ENCODE measurements at regions not wholly inside any gene's neighbourhood (a gene's known extent, or its start where the extent isn't known, plus 50 kb on each side); places are given as distances from the start of the nearest gene placed in this dataset.

DNA sequence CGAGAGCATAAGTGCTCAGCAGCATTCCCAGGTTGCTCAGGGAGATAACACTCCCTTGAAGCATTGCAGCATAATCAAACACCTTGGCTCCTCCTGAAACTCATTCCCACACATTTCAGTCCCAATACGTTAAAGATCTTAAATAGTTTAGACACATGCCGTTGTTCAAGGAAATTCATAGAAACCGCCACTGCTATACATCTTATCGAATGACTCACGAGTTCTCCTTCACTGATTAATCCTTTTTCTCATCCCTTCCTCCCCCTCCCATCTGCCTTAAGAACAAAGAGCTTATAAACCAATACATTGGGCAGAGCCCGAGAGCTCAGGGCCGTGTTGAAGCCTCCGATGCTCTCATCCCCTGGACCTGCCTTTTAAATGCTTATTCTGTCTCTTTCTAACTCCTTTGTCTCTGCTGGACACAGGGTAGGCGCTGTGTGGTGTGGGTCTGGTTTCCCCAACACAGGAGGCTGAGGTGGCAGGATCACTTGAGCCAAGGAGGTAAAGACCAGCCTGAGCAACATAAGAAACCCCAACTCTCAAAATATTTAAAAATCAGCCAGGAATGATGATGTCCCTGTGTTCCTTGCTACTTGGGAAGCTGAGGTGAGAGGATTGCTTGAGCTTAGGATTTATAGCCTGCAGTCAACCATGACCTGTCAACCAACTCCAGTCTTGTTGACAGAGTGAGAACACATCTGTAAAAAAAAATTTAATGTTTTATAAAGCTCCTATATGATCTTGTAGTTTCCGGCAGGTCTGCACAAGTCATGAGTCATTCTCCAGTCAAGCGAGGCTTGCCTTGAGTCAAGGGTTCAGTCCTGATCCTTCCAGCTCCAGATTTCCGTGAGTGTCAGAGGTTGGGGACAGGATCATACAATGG lies 394.0 kb upstream of the HSFY2 start:
- DNase-seq (ENCODE audit: low read depth in 2 of 2, low spot score in 1 of 2), result no peak

- DNase-seq (ENCODE audit: low read depth in 2 of 2, low spot score in 1 of 2), result no peak
These were observed 375.2 kb upstream of the HSFY2 start for GRCh38 chrY:19148783-19149182.

DNA sequence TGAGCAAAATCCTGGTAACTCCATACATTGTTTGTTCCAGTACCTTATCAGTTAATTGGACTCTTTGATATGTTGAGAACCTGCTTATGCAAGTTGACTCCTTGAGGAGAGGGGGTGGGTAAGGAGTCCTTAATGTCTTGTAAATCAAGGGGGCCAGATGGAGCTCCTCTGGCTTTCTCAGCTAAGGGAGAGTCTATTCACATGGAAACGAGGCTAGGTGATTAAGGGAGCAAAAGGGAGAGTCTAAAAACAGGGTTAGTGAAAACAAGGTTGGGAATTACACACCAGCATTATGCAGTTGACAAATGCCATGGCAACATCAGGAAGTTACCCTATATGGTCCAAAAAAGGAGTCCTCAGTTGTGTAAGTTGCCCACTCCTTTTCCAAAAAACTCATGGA lies 372.8 kb upstream of the HSFY2 start:
- DNase-seq (ENCODE audit: low read depth in 2 of 2, low spot score in 1 of 2), result no peak

GRCh38 chrY:19142093-19142492 lies 368.6 kb upstream of the HSFY2 start:
- no peak for DNase-seq (ENCODE audit: low read depth in 2 of 2, low spot score in 1 of 2)

DNA sequence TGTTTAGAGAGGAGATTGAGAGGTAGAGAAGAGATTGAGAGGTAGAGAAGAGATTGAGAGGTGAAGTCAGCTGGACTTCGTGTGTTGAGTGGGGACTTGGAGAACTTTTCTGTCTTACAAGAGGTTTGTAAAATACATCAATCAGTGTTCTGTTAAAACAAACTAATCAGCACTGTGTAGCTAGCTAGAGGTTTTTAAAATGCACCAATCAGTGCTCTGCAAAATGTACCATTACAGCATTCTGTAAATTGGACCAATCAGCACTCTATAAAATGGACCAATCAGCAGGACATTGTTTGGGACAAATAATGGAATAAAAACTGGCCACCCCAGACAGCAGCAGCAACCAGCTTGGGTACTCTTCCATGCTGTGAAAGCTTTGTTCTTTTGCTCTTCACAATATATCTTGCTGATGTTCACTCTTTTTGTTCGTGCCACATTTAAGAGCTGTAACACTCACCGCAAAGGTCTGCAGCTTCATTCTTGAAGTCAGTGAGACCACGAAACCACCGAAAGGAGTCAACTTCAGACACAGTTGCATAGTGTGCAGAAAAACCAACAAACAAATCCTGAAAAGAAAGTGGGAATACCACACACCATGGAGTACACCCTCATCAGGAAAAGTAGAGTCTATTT lies 366.9 kb upstream of the HSFY2 start:
- no peak for DNase-seq (ENCODE audit: low read depth in 2 of 2, low spot score in 1 of 2)

DNA sequence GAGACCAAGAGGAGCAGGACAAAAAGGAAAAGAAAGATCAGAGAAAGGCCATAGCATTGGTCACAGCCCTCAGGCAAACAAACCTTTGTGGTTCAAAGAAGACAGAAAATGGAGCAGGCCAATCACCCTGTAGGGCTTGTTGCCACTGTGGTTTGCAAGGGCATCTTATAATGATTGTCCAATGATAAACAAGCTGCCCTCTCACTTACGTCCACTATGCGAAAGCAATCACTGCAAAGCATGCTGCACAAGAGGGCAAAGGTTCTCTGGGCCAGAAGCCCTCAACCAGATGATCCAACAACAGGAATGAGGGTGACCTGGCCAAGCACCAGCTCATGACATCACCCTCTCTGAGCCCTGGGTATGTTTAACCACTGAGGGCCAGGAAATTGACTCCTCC lies 360.9 kb upstream of the HSFY2 start:
- no peak for DNase-seq (ENCODE audit: low read depth in 2 of 2, low spot score in 1 of 2)

- DNase-seq (ENCODE audit: low read depth in 2 of 2, low spot score in 1 of 2), result no peak
These were observed 357.2 kb upstream of the HSFY2 start for GRCh38 chrY:19130569-19131358.

- no peak for DNase-seq (ENCODE audit: low read depth in 2 of 2, low spot score in 1 of 2)
These were observed 353.4 kb upstream of the HSFY2 start for GRCh38 chrY:19126889-19127288.

DNA sequence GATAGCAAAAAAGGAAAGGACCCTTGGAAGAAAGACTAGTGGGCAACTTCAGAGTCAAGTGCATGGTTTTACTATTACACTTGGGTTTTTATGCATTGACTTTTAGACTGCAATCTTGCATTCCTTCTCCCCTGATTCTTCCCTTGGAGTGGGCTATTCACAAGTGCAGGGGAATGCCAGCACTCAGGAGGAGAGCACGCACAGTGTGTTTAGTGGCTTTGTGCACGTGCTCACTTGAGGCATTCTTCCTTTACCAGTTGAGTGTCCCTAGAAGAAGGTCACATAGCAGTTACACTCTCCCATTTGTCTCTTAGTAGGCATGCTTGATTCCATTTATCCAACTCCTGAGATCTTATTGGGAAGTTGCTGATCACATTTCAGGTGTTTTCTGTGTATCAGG lies 351.1 kb upstream of the HSFY2 start:
- no peak for DNase-seq (ENCODE audit: low read depth in 2 of 2, low spot score in 1 of 2)

DNA sequence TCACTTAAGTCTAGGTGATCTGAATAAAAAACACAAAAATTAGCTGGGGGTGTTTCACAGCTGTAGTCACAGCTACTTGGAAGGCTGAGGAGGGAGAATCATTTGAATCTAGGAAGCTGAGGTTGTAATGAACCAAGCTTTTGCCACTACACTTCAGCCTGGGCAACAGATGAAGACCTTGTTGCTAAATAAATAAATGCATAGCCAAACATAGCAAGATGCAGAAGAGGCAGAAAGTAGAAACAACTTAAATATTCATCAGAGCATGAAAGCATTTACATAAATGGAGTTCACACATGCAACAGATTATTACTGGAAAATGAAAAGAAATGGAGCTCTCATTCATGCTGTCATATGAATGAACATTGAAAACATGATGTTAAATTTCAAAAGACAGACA lies 348.9 kb upstream of the HSFY2 start:
- no peak for DNase-seq (ENCODE audit: low read depth in 2 of 2, low spot score in 1 of 2)

DNA sequence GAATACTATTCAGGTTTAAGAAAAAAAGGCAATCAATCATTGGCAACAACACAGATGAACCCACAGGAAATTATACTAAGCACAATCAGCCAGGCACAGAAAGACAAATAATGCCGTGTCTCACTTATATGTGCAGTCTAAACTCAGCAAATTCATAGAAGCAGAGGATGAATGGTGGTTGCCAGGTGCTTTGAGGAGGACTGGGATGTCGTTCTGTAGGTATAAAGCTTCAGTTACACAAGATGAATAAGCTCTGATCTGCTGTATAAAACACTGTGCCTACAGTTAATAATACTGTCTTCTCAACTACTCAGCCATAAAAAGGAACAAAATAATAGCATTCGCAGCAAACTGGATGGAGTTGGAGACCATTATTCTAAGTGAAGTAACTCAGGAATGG lies 324.8 kb upstream of the HSFY2 start:
- DNase-seq (ENCODE audit: low read depth in 2 of 2, low spot score in 1 of 2), result no peak

DNA sequence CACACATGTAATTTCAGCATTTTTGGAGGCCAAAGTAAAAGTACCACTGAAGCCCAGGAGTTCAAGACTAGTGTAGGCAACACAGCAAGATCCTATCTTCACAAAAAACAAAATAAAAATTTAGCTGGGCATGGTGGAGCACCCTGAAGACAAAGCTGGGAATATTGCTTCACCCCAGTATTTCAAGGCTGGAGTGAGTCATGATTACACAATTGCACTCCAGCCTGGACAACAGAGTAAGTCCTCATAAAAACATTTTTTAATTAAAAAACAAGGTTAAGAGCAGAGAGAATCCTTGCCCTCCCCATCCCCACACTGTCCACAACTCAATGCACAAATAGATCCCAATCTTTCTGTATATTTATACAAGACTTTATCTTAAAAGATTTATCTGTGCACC lies 321.9 kb upstream of the HSFY2 start:
- DNase-seq (ENCODE audit: low read depth in 2 of 2, low spot score in 1 of 2), result no peak

GRCh38 chrY:19083006-19083405 lies 309.5 kb upstream of the HSFY2 start:
- no peak for DNase-seq (ENCODE audit: low read depth in 2 of 2, low spot score in 1 of 2)

GRCh38 chrY:19077698-19078113 lies 304.2 kb upstream of the HSFY2 start:
- DNase-seq (ENCODE audit: low read depth in 2 of 2, low spot score in 1 of 2), result no peak

DNA sequence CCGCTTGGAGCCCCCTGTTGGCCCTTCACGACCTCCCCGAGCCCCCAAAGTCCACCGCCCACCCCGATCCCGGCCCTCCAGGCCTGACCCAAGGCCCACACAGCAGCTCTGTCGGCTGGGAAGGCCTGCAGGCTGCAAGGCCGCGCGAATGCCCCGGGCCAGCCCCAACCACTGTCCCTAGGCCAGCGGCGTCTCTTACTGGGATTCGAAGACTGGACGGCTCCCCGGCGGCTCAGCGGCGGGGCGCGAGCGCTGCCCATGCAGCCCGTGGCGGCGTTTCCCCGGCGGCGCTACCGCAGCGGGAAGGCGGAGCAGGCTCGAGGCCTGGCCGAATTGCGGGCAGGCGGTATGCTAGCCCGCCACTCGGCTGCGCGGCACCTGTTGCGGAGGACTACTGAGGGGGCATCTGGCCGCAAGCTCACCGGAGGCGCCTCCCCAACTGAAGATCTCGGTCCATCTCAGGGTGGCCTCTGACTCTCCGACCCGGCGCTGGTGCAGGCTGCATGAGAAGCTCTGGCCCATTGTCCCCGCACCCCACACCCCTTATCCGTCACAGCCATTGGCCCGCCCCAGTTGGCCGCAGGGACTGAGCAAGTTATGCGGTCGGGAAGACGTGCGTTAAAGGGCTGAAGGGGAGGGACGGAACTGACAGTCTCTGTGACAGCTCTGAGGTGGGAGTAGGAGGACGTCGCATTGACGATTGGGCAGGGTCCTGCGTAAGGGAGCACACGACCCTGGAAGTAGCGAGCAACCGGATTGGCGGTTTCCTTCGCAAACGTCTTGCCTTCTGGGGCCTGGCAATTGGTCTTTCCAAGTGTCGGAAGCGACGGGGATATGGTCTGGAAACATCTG lies 303.5 kb upstream of the HSFY2 start:
- DNase-seq (ENCODE audit: low read depth in 2 of 2, low spot score in 1 of 2), result no peak

DNA sequence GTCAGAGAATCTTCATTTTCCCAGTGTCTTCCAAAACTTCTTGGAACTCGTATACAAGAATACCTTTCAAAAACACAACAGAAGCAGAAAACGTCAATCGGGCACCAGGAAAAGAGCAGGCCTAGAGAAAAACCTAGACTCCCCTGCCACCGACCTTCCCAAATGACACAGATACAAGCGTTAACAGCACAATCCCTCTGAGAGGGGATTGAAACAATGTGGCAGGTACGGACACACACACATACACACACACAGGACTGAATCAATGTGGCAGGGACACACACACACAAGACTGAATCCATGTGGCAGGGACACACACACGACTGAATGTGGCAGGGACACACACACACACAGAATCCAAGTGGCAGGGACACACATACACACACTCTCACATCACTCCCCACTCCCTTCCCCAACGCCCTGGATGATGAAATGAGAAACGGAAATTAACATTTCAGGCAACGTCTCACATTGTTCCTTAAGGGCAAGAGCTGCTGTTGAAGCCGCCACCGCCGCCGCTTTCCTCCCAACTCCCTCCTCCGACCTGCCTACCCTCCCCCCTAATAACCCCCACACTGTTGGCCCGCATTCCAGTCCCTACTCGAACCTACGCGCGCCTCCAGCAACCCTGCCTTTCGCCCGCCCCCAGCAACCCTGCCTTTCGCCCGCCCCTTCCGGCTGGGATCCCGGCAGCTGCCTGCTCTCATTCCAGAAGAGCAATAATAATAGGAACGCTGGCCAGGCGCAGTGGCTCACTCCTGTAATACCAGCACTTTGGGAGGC lies 302.1 kb upstream of the HSFY2 start:
- no peak for DNase-seq (ENCODE audit: low read depth in 2 of 2, low spot score in 1 of 2)

DNA sequence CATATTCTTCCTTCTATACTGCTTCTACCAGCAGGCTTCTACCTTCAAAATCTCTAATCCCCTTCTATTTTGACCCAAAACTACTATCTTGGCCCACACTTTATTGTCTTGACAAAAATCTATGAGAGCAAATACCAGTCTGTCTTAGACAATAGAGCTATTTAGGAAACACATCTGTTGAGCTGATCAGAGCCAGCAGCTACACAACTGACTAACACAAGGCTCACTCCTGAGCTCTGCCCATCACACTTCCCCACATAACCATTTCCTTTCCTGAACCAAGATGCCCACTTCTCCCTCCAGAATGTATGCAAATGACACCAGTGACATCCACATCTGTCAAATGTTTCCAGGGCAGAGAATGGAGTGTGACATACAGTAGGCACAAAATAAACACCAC lies 293.9 kb upstream of the HSFY2 start:
- DNase-seq (ENCODE audit: low read depth in 2 of 2, low spot score in 1 of 2), result no peak

DNA sequence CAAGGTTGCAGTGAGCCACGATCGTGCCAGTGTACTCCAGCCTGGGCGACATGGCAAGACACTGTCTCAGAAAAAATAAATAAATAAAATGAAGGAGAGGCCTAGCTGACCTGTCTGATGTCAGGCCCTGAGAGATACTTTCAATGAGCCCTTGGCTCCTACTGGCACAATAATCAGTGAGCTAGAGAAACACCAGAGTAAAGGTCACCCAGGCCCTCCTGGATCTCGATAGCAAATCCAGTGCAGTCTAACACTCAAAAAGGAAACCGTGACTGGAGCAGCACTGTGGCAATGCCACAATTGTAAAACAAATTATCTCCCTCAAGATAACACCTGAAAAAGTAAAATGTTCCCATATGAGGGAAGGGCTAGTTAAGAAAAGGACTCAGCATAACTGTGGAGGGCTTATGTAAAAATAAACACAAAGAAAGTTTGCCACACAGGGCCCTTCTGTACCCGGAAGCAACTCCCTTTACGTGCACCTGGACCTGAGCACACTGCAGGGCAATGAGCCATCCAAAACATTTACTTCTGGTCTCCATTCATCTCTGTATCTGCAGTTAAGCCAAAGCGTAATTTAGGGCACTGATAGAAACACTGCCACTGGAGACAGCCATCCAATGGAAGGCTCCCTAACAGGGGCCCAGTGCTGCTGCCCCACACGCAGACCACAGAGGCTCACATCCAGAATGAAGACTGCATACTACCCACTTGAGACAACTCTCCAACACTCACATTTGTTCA lies 293.1 kb upstream of the HSFY2 start:
- no peak for DNase-seq (ENCODE audit: low read depth in 2 of 2, low spot score in 1 of 2)

GRCh38 chrY:19065119-19065518 lies 291.6 kb upstream of the HSFY2 start:
- no peak for DNase-seq (ENCODE audit: low read depth in 2 of 2, low spot score in 1 of 2)

GRCh38 chrY:19059733-19060132 lies 286.2 kb upstream of the HSFY2 start:
- DNase-seq (ENCODE audit: low read depth in 2 of 2, low spot score in 1 of 2), result no peak
